ENCODE measurements at regions not wholly inside any gene's neighbourhood (a gene's known extent, or its start where the extent isn't known, plus 50 kb on each side); places are given as distances from the start of the nearest gene placed in this dataset.
"Not testable (repeated sequence)": the region's sequence is repeated elsewhere in the genome, so short reads cannot be mapped to it uniquely, and the experiment has no call there.

DNA sequence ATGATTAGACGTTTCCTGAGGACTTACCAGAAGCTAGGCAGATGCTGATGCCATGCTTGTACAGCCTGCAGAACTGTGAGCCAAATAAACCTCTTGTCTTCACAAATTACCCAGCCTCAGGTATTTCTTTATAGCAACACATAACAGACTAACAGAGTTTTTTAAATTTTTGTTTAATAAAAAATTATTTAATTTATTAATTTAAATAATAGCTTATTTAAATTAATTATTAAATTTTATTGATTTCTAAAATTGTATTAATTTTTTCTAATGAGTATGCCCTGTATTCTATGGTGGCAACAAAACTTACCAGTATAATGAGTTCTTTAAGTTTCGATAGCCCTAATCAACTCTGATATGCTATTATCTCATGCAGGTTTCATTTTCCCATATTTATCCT lies 259.8 kb downstream of the IKZF2 start:
- Histone ChIP-seq H3K27me3 (no peaks in the 10 kb centered on the region), H3K4me1 (no peaks in the 10 kb centered on the region), H3K9me3 (peaks cover 0 to 2% (median 0%) of the 10 kb centered on the region in 3 donors), H3K4me3 (no peak overlapping the region), H3K36me3 (no peaks in the 10 kb centered on the region), H3K27ac (no peak overlapping the region)
- no peak for TF ChIP-seq POLR2A (IDR thresholded peaks at IDR 0.05)
- ATAC-seq = no peak
- WGBS, 2 donors (ENCODE audit: low coverage in 1 of 2) = 53 to 56% methylated on average over 2 of the region's 2 CpGs

DNA sequence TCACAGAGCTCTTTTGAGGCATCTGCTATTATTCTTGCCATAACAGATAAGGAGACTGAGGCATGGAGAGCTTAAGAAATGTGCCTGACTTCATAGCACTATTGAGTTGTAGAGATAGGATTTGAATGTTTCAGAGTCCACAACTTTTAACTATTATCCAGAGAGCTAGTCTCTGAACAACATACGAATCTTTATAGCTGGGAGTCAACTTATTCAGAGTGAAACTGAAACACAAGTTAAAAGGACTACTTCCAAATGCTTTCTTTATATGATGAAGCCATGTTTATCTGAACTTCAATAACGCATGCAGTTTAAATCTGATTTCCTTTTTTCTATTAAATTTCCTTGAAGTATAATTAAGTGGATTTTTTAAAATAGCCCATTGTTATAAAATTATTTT lies 268.8 kb downstream of the IKZF2 start:
- WGBS, 2 donors (ENCODE audit: low coverage in 1 of 2) = 72 to 81% methylated on average over 2 of the region's 2 CpGs
- Histone ChIP-seq H3K27ac (no peak overlapping the region), H3K27me3 (no peaks in the 10 kb centered on the region), H3K9me3 (peaks cover 0 to 21% (median 0%) of the 10 kb centered on the region in 3 donors), H3K4me1 (no peaks in the 10 kb centered on the region), H3K4me3 (no peak overlapping the region), H3K36me3 (no peaks in the 10 kb centered on the region)
- no peak for TF ChIP-seq POLR2A (IDR thresholded peaks at IDR 0.05)
- ATAC-seq = no peak

- WGBS, 2 donors (ENCODE audit: low coverage in 1 of 2) = 89% methylated on average over 6 of the region's 6 CpGs; no CpG with 5 or more reads in 1 of the 2 donors
- H3K27ac ChIP-seq, ATAC-seq, H3K27me3 ChIP-seq, H3K36me3 ChIP-seq, H3K4me3 ChIP-seq, H3K4me1 ChIP-seq: not testable (repeated sequence)
- peaks cover 0 to 12% (median 0%) of the 10 kb centered on the region in 3 donors for H3K9me3 ChIP-seq
Measured at GRCh38 chr2:212876556-212876955, 274.9 kb downstream of the IKZF2 start.

GRCh38 chr2:212875950-212876349 lies 275.5 kb downstream of the IKZF2 start:
- H3K36me3 ChIP-seq, ATAC-seq, H3K4me3 ChIP-seq, H3K27ac ChIP-seq, H3K27me3 ChIP-seq, H3K4me1 ChIP-seq: not testable (repeated sequence)
- peaks cover 0 to 12% (median 0%) of the 10 kb centered on the region in 3 donors for H3K9me3 ChIP-seq
- 80 to 83% methylated on average over 1 of the region's 5 CpGs for WGBS, 2 donors (ENCODE audit: low coverage in 1 of 2)

GRCh38 chr2:212873256-212873655 lies 278.2 kb downstream of the IKZF2 start:
- no peaks in the 10 kb centered on the region for H3K4me1 ChIP-seq
- ATAC-seq = no peak
- H3K9me3 ChIP-seq = peaks cover 0 to 12% (median 0%) of the 10 kb centered on the region in 3 donors
- no peak overlapping the region for H3K4me3 ChIP-seq
- no peak overlapping the region for H3K27ac ChIP-seq
- WGBS, 2 donors (ENCODE audit: low coverage in 1 of 2) = 77 to 100% methylated on average over 1 to 2 of the region's 2 CpGs
- H3K27me3 ChIP-seq = no peaks in the 10 kb centered on the region
- TF ChIP-seq EP300 (IDR thresholded peaks at IDR 0.05) = no peak
- TF ChIP-seq, protein P1, sequence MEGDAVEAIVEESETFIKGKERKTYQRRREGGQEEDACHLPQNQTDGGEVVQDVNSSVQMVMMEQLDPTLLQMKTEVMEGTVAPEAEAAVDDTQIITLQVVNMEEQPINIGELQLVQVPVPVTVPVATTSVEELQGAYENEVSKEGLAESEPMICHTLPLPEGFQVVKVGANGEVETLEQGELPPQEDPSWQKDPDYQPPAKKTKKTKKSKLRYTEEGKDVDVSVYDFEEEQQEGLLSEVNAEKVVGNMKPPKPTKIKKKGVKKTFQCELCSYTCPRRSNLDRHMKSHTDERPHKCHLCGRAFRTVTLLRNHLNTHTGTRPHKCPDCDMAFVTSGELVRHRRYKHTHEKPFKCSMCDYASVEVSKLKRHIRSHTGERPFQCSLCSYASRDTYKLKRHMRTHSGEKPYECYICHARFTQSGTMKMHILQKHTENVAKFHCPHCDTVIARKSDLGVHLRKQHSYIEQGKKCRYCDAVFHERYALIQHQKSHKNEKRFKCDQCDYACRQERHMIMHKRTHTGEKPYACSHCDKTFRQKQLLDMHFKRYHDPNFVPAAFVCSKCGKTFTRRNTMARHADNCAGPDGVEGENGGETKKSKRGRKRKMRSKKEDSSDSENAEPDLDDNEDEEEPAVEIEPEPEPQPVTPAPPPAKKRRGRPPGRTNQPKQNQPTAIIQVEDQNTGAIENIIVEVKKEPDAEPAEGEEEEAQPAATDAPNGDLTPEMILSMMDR (IDR thresholded peaks at IDR 0.05) = no peak
- no peak for TF ChIP-seq POLR2A (IDR thresholded peaks at IDR 0.05)
- TF ChIP-seq POLR2AphosphoS5 (IDR thresholded peaks at IDR 0.05) = no peak
- H3K36me3 ChIP-seq = no peaks in the 10 kb centered on the region

GRCh38 chr2:212871597-212871996 lies 279.8 kb downstream of the IKZF2 start:
- Histone ChIP-seq H3K27ac (no peak overlapping the region), H3K9me3 (peaks cover 0 to 10% (median 0%) of the 10 kb centered on the region in 3 donors), H3K4me1 (no peaks in the 10 kb centered on the region), H3K36me3 (no peaks in the 10 kb centered on the region), H3K4me3 (no peak overlapping the region), H3K27me3 (no peaks in the 10 kb centered on the region)
- no peak for TF ChIP-seq POLR2AphosphoS5 (IDR thresholded peaks at IDR 0.05)
- no peak for TF ChIP-seq EP300 (IDR thresholded peaks at IDR 0.05)
- TF ChIP-seq, protein P1 (IDR thresholded peaks at IDR 0.05) = no peak
- no peak for TF ChIP-seq POLR2A (IDR thresholded peaks at IDR 0.05)
- ATAC-seq = no peak

DNA sequence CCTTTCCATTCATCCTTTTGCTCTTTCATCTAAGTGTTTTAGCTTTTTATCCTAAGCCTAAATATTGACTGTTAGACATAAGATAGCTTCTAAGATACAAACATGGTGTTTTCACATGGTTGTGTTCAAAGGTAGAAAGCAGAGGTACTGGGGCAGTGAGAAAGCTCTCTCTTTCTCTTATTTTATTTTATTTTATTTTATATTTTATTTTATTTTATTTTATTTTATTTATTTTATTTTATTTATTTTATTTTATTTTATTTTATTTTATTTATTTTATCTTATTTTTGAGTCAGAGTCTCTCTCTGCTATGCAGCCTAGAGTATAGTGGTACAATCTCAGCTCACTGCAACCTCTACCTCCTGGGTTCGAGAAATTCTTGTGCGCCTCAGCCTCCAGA lies 287.2 kb downstream of the IKZF2 start:
- ATAC-seq = no peak
- H3K9me3 ChIP-seq = peaks cover 0 to 40% (median 0%) of the 10 kb centered on the region in 3 donors
- H3K36me3 ChIP-seq = no peaks in the 10 kb centered on the region
- H3K27me3 ChIP-seq = no peaks in the 10 kb centered on the region
- WGBS, 2 donors (ENCODE audit: low coverage in 1 of 2) = 33% methylated on average over 1 of the region's 2 CpGs; no CpG with 5 or more reads in 1 of the 2 donors
- TF ChIP-seq EP300 (IDR thresholded peaks at IDR 0.05) = no peak
- no peak for TF ChIP-seq POLR2A (IDR thresholded peaks at IDR 0.05)
- TF ChIP-seq POLR2AphosphoS5 (IDR thresholded peaks at IDR 0.05) = no peak
- TF ChIP-seq, protein P1 (IDR thresholded peaks at IDR 0.05) = no peak
- H3K4me1 ChIP-seq = no peaks in the 10 kb centered on the region
- no peak overlapping the region for H3K4me3 ChIP-seq
- no peak overlapping the region for H3K27ac ChIP-seq

All from gastroesophageal sphincter (tissue), 4 donors.